HG03432 (cell line): ENCODE measurements at regions not wholly inside any gene's neighbourhood (a gene's known extent, or its start where the extent isn't known, plus 50 kb on each side); places are given as distances from the start of the nearest gene placed in this dataset.
A peak's percentile ranks its signal among the peaks of the same experiment; 100 is the strongest.

ENCODE experiments used
- ATAC-seq: cut with Tn5 transposase; IDR thresholded peaks from one replicate; pipeline ENCODE4 v1.9.1; 2021; ENCODE audit warnings: mild to moderate bottlenecking, moderate library complexity; ENCODE audit not compliant: unreplicated experiment

DNA sequence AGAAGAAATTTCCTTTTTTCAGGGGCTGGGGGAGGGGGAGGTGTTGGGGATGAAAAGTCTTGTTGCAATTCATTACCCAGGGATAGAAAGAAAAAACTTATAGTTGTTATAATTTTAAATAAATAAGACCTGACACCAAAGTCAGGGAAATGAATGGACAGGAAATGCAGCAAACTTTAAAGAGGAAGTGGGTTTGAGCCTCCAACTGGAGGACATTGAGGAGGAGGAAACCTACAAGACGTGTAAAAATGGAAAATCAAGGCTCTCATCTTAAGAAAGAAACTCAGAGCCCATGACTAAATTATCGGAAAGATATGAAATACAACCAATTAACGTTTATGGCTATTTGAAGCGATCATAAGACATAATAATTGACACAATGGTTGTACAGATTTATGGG lies 54.4 kb downstream of the NIBAN1 start:
- ATAC-seq: no peak

DNA sequence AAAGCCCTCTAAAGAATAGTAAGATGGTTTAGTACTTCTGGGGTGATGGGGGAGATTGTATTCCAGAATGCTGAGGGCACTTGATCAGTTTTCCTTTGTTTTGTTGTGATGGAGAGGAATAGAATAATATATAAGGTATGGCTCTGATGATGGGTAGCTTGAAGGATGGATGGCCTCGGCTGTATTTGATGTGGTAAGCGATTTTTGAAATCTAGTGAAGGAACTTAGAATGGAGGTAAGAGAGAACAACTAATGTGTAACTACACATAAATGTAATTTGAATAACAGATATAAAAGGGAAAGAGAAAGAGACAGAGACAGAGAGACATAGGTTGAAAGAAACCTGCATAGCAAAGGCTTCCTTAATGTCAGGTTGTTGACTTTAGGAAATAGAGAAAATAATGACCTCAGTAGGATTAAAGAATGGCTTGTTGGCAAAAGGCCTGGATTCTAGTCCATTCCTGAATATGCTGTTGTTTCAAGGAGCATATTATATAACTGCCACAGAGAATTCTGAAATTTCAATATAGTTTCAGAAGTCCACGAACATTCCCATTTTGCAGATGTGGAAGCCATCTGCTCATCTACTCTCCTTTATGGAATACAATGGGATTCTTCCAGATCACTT lies 58.7 kb downstream of the NIBAN1 start:
- no peak for ATAC-seq

DNA sequence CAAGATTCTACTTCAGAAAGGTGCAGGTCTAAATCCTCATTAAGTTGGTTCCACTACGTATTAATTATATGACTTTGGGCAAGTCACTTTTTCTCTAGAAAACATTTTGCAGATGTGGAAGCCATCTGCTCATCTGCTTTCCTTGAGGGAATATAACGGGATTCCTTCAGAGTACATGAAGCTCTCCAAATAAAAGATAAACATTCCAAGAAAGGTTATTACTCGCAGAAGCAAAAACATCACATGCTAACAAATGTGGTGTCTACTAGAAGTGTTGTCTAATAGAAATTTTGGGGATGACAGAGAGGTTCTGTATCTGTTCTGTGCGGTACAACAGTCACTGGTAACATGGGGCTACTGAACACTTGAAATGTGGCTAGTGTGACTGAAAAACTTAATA lies 60.2 kb downstream of the NIBAN1 start:
- ATAC-seq: no peak

DNA sequence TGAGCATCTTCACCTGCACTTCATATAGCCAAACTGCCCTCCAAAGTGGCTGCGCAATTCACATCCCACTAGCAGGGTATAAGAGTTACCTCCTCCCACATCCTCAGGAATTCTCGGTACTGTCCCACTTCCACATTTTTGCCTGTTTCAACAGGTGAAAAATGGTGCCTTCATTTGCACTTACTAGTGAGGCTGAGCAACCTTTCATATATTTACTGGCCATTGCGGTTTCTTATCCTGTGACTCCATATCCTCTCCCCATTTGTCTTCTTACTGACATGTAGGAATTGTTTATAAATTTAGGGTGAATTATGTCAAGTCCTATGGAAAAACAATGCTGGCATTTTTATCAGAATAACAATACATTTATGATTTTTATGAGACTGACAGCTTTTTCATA lies 61.9 kb downstream of the NIBAN1 start:
- no peak for ATAC-seq

DNA sequence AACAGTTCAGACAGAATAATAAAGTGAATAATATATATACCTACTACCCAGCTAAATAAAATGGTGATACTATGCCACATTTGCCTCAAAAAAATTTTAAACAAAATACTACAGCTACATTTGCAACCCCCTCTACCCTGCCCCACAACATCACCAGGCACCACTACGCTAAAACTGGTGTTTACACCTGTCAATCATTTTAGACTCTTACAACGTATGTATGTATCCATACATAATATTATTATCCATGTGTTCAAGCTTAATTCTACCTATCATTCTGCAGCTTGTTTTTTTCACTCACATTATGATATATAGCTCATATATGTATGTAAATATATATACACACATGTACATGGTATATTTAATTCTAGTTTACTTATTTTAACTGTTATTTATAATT lies 62.5 kb downstream of the NIBAN1 start:
- ATAC-seq: no peak

DNA sequence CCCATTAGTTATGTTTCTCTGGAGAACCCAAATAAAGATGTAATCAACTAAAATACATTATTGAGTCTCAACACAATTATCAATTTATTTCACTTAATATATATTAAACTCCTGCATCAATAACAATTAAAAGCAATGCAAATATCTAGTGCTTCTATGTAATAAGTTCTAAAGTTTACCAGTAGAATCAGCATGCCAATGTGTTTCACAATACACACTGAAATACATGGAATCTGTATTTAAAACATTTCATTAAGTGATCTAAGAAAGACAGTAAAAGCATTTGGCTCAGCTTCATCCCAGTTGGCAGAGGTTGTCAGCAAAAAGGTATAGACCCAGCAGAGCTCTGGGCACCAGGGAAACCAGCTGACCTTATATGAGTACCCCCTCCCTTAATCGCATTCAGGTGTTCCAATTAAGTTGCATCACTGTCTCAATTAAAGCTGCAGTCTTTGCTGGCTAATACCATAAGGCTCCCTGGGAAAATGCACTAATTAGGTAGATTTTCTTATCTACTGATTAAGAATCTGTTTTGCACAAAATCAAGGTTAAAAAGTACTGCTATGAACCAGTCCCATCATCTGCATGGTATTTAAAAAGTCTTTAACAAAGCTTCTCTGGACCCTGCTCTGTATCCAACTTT lies 63.1 kb downstream of the NIBAN1 start:
- no peak for ATAC-seq

DNA sequence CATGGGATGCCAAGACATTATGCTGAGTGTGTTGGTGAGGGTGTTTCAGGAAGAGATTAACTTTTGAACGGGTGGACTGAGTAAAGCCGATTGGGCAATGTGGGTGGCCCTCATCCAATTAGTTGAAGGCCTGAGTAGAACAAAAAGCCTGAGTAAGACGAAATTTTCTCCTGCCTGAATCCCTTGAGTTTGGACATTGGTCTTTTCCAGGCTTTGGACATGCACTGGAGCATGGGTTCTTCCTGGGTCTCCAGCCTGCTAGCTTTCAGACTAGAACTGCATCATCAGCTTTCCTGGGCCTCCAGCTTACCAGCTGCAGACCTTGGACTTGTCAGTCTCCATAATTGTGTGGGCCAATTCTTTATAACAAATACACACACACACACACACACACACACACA lies 63.6 kb downstream of the NIBAN1 start:
- no peak for ATAC-seq

DNA sequence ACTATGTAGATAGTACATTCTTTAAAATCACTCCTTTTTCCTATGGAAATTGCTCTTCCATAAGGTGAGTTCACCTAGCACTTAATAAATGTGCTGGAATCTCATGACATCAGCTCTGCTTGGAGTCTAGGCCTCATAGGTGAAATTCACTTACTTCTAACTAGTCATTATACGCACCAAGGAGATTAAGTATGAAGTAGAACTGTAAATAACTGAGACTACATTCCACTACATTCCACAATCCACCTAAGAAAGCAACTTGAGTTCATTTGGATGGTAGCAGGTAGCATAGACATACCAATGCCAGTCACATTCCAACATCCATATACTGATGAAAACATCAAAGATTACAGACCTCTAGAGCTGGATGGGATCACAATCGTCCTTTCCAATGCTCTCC lies 64.3 kb downstream of the NIBAN1 start:
- no peak for ATAC-seq

DNA sequence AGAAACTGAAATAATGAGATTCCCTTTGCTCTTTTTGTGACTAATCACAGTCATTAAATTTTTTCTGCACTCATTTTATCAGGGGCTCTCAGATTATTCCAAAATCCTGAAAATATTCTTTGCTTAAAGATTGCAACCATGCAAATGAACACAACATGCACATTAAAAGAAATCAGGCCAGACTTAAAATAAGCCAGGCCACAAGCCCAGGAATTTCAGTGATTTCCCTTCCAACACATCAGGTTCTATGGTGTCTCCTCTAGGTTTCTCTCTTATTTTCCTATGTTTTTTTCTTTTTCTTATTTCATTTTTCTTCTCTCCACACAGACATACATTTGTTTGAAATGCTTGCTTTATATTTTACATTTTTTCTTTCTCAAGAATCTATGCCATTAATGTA lies 65.3 kb downstream of the NIBAN1 start:
- no peak for ATAC-seq

DNA sequence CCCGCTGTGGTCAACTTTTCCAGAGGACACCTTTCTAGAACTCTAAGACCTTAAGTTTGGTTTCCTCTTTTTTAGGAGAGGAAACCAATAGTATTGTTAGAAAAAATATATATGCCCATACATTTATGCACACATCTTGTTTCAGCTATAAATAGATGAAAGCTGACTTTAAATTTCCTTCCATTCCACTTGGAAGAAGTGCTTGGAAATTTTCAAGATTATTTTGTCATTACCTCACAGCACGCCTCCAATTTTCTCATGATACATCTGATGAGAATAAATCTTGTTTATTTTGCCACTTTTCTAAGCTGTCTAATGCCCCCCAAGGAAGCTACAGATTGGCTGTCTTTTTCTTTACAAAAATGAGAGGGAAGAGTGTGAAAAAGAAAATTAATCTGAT lies 65.8 kb downstream of the NIBAN1 start:
- ATAC-seq: no peak

DNA sequence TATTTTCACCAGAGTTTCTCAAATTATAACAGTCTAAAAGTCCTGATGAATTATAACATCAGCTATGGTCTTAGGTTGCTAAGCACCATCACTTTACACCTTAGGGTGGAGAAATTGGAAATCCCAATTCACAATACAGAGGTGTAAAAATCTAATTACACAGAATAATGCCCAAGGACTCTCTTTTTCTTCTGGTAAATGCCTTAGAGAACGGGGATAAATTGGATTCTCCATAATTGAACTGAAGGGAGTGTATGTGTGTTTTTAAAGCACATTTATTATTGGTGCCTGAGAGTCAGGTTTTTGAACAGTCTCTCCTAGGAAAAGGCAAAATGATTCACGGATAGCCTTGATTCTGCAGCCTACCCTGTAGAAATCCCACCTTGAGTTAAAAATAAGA lies 66.8 kb downstream of the NIBAN1 start:
- ATAC-seq: no peak

DNA sequence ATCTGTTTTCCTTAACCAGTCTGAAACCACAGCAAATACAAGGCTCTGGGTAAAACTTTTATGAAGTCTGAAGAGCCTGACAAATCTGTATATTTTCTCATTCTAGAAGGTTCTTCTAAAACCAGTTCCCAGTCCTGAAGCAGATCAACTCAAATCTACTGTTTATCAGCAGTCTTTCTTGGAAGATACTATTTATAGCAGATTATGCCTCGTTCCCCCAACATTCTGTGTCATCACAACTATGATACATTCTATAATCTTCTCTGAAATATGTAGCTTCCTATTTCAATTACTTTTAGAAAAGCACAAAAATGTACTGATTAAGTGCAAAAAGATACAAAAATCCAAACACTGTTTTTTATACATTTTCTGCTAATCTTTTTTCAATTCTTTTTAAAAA lies 67.5 kb downstream of the NIBAN1 start:
- ATAC-seq: no peak

DNA sequence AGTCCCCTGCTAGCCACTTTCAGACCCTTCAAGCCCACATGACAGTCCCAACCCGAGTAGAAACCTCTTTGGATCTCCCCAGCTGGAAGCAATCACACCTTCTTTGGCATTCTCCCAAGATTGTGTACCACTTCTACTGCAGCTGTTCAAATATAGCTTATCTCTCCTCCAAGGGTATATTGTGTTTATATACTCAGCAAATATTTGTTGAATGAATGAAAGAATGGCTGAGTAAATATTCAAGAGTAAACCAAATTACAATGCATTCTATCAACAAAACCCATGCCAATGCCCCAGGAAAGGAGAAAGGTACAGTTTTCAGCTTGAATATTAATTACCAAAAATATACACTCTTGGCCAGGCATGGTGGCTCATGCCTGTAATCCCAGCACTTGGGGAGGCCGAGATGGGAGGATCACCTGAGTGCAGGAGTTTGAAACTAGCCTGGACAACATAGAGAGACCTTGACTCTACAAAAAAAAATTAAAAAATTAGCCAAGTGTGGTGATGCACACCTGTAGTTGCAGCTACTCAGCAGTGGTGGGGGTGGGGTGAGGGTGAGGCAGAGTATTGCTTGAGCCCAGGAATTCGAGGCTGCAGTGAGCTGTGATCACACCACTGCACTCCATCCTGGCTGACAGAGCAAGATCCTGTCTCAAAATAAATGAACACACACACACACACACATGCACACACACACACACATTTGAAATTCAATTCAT lies 68.5 kb downstream of the NIBAN1 start:
- ATAC-seq: no peak

DNA sequence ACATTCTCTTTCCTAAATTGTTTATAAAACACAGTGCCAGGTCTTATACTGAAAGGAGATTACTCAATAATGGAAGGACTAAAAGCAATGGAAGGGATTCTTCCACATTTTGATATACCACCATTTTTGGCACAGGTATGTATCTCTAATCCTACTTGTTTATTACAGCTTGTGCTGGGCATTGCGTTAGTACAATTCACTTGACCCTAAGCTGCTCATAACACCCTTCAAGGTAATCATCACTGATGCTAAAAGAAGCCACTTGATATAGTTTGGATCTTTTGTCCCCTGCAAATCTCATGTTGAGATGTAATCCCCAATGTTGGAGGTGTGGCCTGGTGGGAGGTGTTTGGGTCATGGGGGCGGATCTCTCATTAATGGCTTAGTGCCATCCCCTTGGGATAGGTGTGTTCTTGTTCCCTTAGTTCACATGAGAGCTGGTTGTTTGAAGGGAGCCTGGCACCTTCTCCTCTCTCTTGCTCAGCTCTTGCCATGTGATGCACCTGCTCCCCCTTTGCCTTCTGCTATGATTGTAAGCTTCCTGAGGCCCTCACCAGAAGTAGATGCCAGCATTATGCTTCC lies 71.1 kb downstream of the NIBAN1 start:
- ATAC-seq: no peak

DNA sequence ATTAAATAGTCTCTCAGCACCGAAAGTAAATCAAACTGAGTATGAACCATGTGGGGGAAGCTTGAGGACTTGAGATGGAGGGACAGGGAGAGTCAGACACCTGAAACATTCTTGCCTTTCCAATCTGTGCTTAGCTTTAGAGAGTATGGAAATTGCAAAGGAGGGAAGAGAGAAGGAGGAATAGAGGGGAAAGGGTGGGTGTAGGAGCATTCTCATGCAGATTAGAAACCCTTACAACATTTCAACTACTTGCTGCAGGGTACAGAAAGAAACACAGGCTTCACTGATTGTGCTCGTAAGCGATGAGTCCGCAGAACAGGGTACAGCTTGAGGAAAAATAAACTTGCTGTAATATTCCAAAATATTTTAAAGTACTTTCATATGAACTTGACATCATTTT lies 73.8 kb downstream of the NIBAN1 start:
- no peak for ATAC-seq

DNA sequence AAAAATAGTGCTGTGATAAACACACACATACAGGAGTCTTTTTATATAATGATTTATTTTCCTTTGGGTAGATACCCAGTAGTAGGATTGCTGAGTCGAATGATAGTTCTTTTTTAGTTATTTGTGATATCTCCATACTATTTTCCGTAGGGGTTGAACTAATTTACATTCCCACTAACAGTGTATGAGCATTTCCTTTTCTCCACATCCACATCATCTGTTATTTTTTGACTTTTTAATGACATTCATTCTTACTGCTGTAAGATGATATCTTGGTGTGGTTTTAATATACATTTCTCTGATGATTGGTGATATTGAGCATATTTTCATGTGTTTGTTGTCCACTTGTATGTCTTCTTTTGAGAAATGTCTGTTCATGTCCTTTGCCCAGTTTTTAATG lies 78.3 kb downstream of the NIBAN1 start:
- no peak for ATAC-seq

DNA sequence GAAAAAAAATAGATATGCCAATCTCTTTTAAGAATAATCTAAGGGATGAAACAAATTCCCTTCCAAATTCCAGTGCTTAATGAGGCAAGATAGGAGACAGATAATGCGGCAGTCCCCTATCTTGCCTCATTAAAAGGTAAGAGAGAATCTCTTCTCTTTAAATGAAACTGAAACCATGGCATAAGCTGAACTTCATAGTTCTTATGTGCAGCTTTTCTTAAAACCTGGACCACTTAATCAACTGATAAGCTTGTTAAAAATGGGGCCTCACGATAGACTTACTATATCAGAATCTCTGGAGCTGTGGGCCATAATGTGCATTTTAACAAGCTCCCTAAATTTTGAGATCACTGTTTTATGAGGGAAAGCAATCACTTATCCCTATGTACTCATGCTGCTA lies 79.2 kb downstream of the NIBAN1 start:
- no peak for ATAC-seq

DNA sequence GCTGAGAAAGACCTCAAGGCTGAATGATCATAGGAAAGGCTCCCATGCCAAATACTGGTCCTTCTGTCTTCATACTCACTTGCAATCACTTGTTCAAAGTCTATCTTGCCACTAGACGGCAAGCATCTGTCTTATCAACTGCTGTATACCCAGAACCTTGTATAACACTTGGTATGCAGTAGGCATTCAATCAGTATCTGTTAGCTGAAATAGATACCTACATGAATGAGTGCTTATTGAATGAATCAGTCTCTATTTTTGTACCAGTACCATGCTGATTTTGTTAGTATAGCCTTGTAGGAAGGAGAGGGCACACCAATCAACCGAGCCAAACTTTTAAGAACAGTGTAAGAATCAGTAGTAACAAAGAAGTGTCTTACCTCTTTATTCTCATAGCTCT lies 80.6 kb downstream of the NIBAN1 start:
- no peak for ATAC-seq

DNA sequence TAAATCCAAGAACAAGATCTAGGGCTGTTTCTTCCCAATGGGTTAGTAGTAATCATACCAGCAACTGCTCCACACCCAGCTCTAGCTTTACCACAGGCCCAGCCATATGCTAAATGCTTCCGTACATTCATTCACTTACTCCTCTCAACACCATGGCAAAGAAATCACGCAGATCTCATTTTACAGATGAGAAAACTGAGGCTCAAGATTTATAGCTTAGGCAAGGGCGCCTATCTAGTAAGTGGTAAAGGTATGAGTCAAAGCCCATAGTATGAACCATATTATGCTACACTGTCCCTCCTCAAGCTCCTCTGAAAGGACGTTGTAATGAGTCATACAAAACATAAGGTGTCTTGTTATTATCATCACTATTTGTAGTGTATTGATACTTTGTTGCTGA lies 82.2 kb downstream of the NIBAN1 start:
- peak; percentile 89 for ATAC-seq

DNA sequence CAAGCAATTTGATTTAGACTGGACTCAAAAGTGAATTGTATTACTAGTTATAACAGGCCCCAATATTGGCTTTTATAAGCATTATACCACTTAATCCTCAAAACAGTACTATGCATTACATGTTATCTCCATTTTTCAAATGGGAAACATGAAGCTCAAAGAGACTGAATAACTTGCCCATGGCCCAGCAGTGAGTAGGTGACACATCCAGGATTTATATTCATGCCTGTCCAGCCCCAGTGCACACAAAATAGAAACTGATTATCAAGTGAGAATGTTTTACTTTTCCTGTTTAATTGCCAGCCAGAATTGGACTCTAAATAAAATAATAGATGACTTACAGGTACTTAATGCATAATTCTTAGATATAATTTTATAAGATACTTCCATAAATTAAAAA lies 82.9 kb downstream of the NIBAN1 start:
- no peak for ATAC-seq

DNA sequence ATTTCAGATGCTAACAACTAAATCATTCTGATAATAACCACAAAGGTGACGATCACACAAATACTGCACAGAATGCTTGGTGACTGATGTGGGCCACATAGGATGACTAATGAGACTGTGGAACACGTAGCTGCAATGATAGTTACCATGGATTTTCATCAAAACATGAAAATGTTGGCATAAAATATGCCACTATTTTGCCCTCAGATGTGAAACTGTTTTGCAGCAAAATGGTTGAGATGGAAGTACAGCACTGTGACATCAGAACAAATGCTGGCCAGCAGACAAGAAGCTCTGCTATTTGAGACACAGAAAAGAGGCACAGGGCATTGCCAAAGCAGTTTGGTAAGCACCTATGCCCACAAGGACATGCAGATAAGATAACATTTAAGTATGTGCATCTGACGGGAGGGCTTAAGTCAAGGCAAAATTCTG lies 83.8 kb downstream of the NIBAN1 start:
- no peak for ATAC-seq

DNA sequence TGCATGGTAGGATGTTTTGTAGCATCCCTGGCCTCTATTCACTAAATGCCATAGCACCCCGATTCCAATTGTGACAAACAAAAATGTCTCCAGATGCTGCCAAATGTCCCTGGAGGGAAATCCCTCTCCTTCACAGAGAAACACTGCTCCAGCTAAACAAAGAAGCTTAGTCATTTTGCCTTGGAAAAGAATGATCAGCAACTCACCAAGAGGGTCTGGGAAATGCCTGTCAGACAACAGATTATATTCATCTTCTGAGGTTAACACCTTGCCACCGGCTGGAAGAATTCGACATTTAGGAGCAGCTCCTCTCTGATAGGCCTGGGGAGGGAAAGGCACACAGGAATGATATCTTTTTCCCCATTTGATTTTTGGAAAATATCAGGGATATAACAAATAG lies 84.4 kb downstream of the NIBAN1 start:
- no peak for ATAC-seq
